GM13976 (cell line): ENCODE measurements at regions not wholly inside any gene's neighbourhood (a gene's known extent, or its start where the extent isn't known, plus 50 kb on each side); places are given as distances from the start of the nearest gene placed in this dataset.

Experiments used
- DNase-seq: peaks from one replicate; pipeline ENCODE4 v3.0.0; 2012; ENCODE audit warnings: low spot score
- CTCF ChIP-seq: IDR thresholded peaks from 2 replicates; pipeline ENCODE4 v1.5.1; 2012; ENCODE audit warnings: borderline replicate concordance, mild to moderate bottlenecking; ENCODE audit not compliant: insufficient read depth; ENCODE audit errors: extremely low read depth, missing control alignments, control extremely low read depth
- in situ Hi-C: fragments of 300-500 bp; cut with MboI; formaldehyde crosslinking; loops from one replicate; pipeline ENCODE4 v1.12.0; 2022; ENCODE audit warnings: low sequenced_read_pairs, mixed read lengths, inconsistent platforms; ENCODE audit not compliant: unreplicated experiment

GRCh38 chr5:97745817-97746216 lies 562.8 kb upstream of the RIOK2 start:
- no peak for TF ChIP-seq CTCF
- in situ Hi-C loops = no loop called here
- DNase-seq = no peak

GRCh38 chr5:97750576-97750975 lies 567.5 kb upstream of the RIOK2 start:
- in situ Hi-C loops = no loop called here
- TF ChIP-seq CTCF = no peak
- no peak for DNase-seq

- in situ Hi-C loops = no loop called here
- DNase-seq = no peak
- TF ChIP-seq CTCF = no peak
Observed at GRCh38 chr5:97751540-97751939, 568.5 kb upstream of the RIOK2 start.

- no peak for TF ChIP-seq CTCF
- in situ Hi-C loops = no loop called here
- no peak for DNase-seq
Observed at GRCh38 chr5:97752871-97753270, 569.8 kb upstream of the RIOK2 start.

GRCh38 chr5:97762483-97762882 lies 579.4 kb upstream of the RIOK2 start:
- TF ChIP-seq CTCF = no peak
- DNase-seq = no peak
- in situ Hi-C loops = no loop called here

GRCh38 chr5:97764700-97765099 lies 581.7 kb upstream of the RIOK2 start:
- TF ChIP-seq CTCF = no peak
- no peak for DNase-seq

GRCh38 chr5:97778451-97778850 lies 595.4 kb upstream of the RIOK2 start:
- in situ Hi-C loops = no loop called here
- DNase-seq = no peak
- no peak for TF ChIP-seq CTCF

More at GRCh38 chr5:97764700-97765099, 581.7 kb upstream of the RIOK2 start:
- in situ Hi-C loops = no loop called here
